B cell (primary cell): ENCODE measurements at regions not wholly inside any gene's neighbourhood (a gene's known extent, or its start where the extent isn't known, plus 50 kb on each side); places are given as distances from the start of the nearest gene placed in this dataset.

Experiments used
- ATAC-seq: fragments of 200-7000 bp; cut with Tn5 transposase; one replicate; pipeline ENCODE4 v1.10.0; 2021; ENCODE audit warnings: low read depth, mild to moderate bottlenecking, moderate number of reproducible peaks, moderate library complexity
- CTCF ChIA-PET: fragments of 350-600 bp; sonication (Branson Sonifier 250); formaldehyde crosslinking; loops from one replicate; lab custom pipeline; 2021; ENCODE audit warnings: antibody characterized with exemption, inconsistent platforms; lab: Charles Lee
- POLR2A ChIA-PET: fragments of 350-600 bp; sonication (Branson Sonifier 250); formaldehyde crosslinking; loops from one replicate; lab custom pipeline; 2021; ENCODE audit warnings: antibody characterized with exemption; lab: Charles Lee
- DNase-seq: peaks from one replicate; pipeline ENCODE4 v3.0.0; 2013
- H2AFZ ChIP-seq: 2 replicates; pipeline ENCODE4 v1.6.1; 2012; ENCODE audit warnings: mild to moderate bottlenecking, low read depth, low read length; ENCODE audit not compliant: insufficient read depth, poor library complexity, severe bottlenecking
- H3K27ac ChIP-seq, 2 donors: 1 replicate in 1 of 2; 2 replicates in 1 of 2; pipeline ENCODE4 v1.5.1; 2012 to 2013; ENCODE audit warnings: low read length in 2 of 2, mild to moderate bottlenecking in 2 of 2, moderate library complexity in 1 of 2
- H3K27me3 ChIP-seq, 4 experiments: fragments of 200-600 bp in 1 of 4; sonication (generic) in 1 of 4; replicated peaks in 1 of 4; 1 replicate in 2 of 4; 2 replicates in 2 of 4; pipeline versions ENCODE4 v1.6.1 to v1.7.0; 2013 to 2016; ENCODE audit warnings: low read length in 3 of 4, mild to moderate bottlenecking in 2 of 4, mixed read lengths in 1 of 4, moderate library complexity in 1 of 4; ENCODE audit not compliant: insufficient read depth in 4 of 4, control insufficient read depth in 3 of 4; ENCODE audit errors: control extremely low read depth in 1 of 4
- H3K36me3 ChIP-seq, 2 experiments: replicated peaks in 1 of 2; 1 replicate in 1 of 2; 2 replicates in 1 of 2; pipeline versions ENCODE4 v1.6.1 to v1.7.1; 2013; ENCODE audit warnings: low read length in 1 of 2; ENCODE audit not compliant: insufficient read depth in 2 of 2, control insufficient read depth in 1 of 2; ENCODE audit errors: control extremely low read depth in 1 of 2, extremely low read depth in 1 of 2
- H3K4me1 ChIP-seq, 2 donors: fragments of 200-600 bp in 1 of 2; sonication (generic) in 1 of 2; 1 replicate in 1 of 2; 2 replicates in 1 of 2; pipeline versions ENCODE4 v1.5.1 to v1.6.1; 2013 to 2017; ENCODE audit warnings: low read length in 2 of 2; ENCODE audit not compliant: control insufficient read depth in 2 of 2, insufficient read depth in 2 of 2
- H3K4me2 ChIP-seq: replicated peaks from 2 replicates; pipeline ENCODE3; 2012; ENCODE audit warnings: mild to moderate bottlenecking, low read depth, low read length; ENCODE audit not compliant: poor library complexity, severe bottlenecking
- H3K4me3 ChIP-seq, 5 experiments: fragments of 200-600 bp in 1 of 5; sonication (generic) in 1 of 5; 1 replicate in 3 of 5; 2 replicates in 2 of 5; pipeline versions ENCODE4 v1.5.1 to v1.7.0; 2011 to 2016; ENCODE audit warnings: low read length in 4 of 5, mild to moderate bottlenecking in 4 of 5, low read depth in 2 of 5, control low read depth in 1 of 5, moderate library complexity in 1 of 5; ENCODE audit not compliant: insufficient read depth in 1 of 5; ENCODE audit errors: control extremely low read depth in 1 of 5, extremely low read depth in 1 of 5
- H3K79me2 ChIP-seq: fragments of 200-600 bp; sonication (generic); one replicate; pipeline ENCODE4 v1.6.0; 2016; ENCODE audit warnings: low read length; ENCODE audit not compliant: control insufficient read depth, insufficient read depth
- H3K9ac ChIP-seq: fragments of 200-600 bp; sonication (generic); 2 replicates; pipeline ENCODE4 v1.6.1; 2017; ENCODE audit warnings: mild to moderate bottlenecking, low read length, moderate library complexity
- H3K9me3 ChIP-seq, 3 donors: one replicate each; pipeline versions ENCODE4 v1.6.1 to v1.7.1; 2013; ENCODE audit warnings: low read length in 2 of 3; ENCODE audit not compliant: control insufficient read depth in 2 of 3, insufficient read depth in 1 of 3; ENCODE audit errors: control extremely low read depth in 1 of 3
- H4K20me1 ChIP-seq: 2 replicates; pipeline ENCODE4 v1.6.0; 2012; ENCODE audit warnings: mild to moderate bottlenecking, low read length; ENCODE audit not compliant: insufficient read depth, control insufficient read depth, poor library complexity, severe bottlenecking
- H3K27ac Mint-ChIP-seq: one replicate; pipeline ENCODE4 v1.8.0; 2021; ENCODE audit warnings: mixed read lengths
- H3K27me3 Mint-ChIP-seq: one replicate; pipeline ENCODE4 v1.8.0; 2021; ENCODE audit warnings: mixed read lengths
- H3K4me1 Mint-ChIP-seq: one replicate; pipeline ENCODE4 v1.8.0; 2021; ENCODE audit warnings: mixed read lengths
- H3K4me3 Mint-ChIP-seq: one replicate; pipeline ENCODE4 v1.8.0; 2021; ENCODE audit warnings: mixed read lengths
- H3K9me3 Mint-ChIP-seq: one replicate; pipeline ENCODE4 v1.8.0; 2022; ENCODE audit warnings: mixed read lengths; ENCODE audit not compliant: insufficient read depth
- EZH2 ChIP-seq: IDR thresholded peaks from 2 replicates; pipeline ENCODE4 v1.6.1; 2012; ENCODE audit warnings: borderline replicate concordance, low read depth, mild to moderate bottlenecking, moderate library complexity, low read length; ENCODE audit not compliant: insufficient read depth, poor library complexity, severe bottlenecking
- WGBS: methylation state at CpG from one replicate; pipeline ENCODE4 v1.1.5; 2013; ENCODE audit warnings: missing lambda C conversion rate; ENCODE audit not compliant: insufficient coverage; 5-methylcytosine and 5-hydroxymethylcytosine counted together
- intact Hi-C: fragments of 100-400 bp; cut with micrococcal nuclease; formaldehyde crosslinking; loops from one replicate; pipeline ENCODE4 v1.10.0; 2022
- TF ChIP-seq, protein P1 (sequence below): fragments of 200-600 bp; IDR thresholded peaks from one replicate; pipeline ENCODE4 v1.8.0; 2022; ENCODE audit warnings: antibody characterized with exemption, mild to moderate bottlenecking

DNA sequence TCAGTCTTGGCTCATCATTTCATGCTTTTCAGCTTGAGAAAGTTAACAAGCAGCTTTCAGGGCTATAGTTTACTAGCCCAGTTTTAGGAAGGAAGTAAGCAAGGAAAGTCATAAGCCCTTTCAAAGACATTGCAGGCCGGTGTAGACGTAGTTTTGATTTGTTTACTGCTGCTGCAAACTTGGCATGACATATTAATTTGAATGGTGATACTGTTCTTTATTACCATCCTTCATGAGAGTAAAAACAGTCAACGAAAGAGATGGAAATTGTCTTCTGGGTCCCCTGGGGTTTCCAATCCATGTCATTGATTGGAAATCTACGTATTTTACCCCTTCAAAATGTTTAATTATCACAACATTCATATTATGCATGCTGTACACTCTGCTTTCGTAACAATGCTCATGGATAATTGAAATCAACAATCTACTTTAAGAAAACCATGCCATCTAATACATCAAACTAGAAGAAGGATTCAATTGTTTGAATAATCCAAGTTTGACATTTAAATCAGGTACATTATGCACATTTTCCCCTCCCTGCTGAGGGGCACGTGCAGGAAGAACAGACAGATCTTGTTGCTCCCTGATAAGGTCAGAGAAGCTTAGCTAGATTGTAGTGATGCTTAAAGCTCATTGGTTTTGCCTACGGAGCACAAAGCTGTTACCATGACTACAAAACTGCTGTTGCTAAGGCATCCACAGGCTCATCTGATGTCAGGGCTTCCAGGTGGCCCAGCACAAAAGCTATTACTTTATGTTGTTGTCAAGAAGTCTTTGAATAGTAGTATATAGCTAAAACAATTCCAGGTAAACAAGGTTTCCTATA, 139.9 kb upstream of the PRLR start:
- no peak overlapping the region for H3K4me3 ChIP-seq
- no peak for DNase-seq
- H3K27me3 ChIP-seq: no peaks in the 10 kb centered on the region
- no peaks in the 10 kb centered on the region for H4K20me1 ChIP-seq
- Mint-ChIP-seq H3K9me3 (no peaks in the 10 kb centered on the region), H3K27ac (no peak overlapping the region), H3K27me3 (no peaks in the 10 kb centered on the region), H3K4me3 (no peak overlapping the region), H3K4me1 (no peaks in the 10 kb centered on the region)
- TF ChIP-seq EZH2: no peak
- TF ChIP-seq, protein P1, sequence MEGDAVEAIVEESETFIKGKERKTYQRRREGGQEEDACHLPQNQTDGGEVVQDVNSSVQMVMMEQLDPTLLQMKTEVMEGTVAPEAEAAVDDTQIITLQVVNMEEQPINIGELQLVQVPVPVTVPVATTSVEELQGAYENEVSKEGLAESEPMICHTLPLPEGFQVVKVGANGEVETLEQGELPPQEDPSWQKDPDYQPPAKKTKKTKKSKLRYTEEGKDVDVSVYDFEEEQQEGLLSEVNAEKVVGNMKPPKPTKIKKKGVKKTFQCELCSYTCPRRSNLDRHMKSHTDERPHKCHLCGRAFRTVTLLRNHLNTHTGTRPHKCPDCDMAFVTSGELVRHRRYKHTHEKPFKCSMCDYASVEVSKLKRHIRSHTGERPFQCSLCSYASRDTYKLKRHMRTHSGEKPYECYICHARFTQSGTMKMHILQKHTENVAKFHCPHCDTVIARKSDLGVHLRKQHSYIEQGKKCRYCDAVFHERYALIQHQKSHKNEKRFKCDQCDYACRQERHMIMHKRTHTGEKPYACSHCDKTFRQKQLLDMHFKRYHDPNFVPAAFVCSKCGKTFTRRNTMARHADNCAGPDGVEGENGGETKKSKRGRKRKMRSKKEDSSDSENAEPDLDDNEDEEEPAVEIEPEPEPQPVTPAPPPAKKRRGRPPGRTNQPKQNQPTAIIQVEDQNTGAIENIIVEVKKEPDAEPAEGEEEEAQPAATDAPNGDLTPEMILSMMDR: no peak
- H3K9me3 ChIP-seq: no peaks in the 10 kb centered on the region
- CTCF ChIA-PET: interaction anchor here (0.8 kb wide), 1 partner anchor 45 kb away, joined by 3 read pairs; no protein-coding TSS in a partner anchor
- H3K4me2 ChIP-seq: no peak overlapping the region
- no peak overlapping the region for H3K27ac ChIP-seq
- POLR2A ChIA-PET: no interaction called here
- no peak overlapping the region for H3K9ac ChIP-seq
- H3K79me2 ChIP-seq: no peaks in the 10 kb centered on the region
- no peaks in the 10 kb centered on the region for H3K36me3 ChIP-seq
- no peak overlapping the region for H2AFZ ChIP-seq
- H3K4me1 ChIP-seq: no peaks in the 10 kb centered on the region
- no peak for ATAC-seq
- 83% methylated on average over 1 of the region's 7 CpGs for WGBS
- intact Hi-C loops: no loop called here

DNA sequence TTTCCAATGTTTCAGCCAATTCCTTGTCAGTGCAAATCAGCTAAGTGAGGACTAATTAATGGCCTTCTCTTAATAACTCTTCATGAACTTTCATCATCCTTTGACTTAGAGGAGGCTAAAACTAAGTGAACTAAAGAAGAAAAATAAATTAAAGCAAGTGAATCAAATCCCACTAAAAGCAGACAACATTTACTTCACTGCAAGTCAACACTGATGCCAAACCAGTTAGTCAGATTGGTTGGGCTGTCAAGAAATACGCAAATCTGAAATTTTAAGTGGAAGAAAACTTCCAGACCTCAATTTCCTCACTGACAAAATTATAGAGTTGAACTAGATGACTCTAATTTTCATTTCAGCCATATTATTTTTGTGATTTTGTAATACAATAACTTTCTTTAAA, 137.2 kb upstream of the PRLR start:
- H3K79me2 ChIP-seq: no peaks in the 10 kb centered on the region
- no peak for ATAC-seq
- no peaks in the 10 kb centered on the region for H3K9me3 ChIP-seq
- intact Hi-C loops: no loop called here
- H3K27me3 ChIP-seq: no peaks in the 10 kb centered on the region
- no peaks in the 10 kb centered on the region for H3K36me3 ChIP-seq
- no peak overlapping the region for H3K9ac ChIP-seq
- POLR2A ChIA-PET: no interaction called here
- DNase-seq: no peak
- Mint-ChIP-seq H3K27ac (no peak overlapping the region), H3K27me3 (no peaks in the 10 kb centered on the region), H3K4me3 (no peak overlapping the region), H3K4me1 (no peaks in the 10 kb centered on the region), H3K9me3 (no peaks in the 10 kb centered on the region)
- no peak overlapping the region for H2AFZ ChIP-seq
- CTCF ChIA-PET: no interaction called here
- H4K20me1 ChIP-seq: no peaks in the 10 kb centered on the region
- no peak overlapping the region for H3K4me2 ChIP-seq
- no CpG with 5 or more reads among the region's 1 CpG for WGBS
- H3K4me3 ChIP-seq: no peak overlapping the region
- no peaks in the 10 kb centered on the region for H3K4me1 ChIP-seq
- no peak overlapping the region for H3K27ac ChIP-seq
- TF ChIP-seq, protein P1: no peak
- no peak for TF ChIP-seq EZH2
